Mesothelial cell of epicardium (in vitro differentiated cells): ENCODE measurements at regions not wholly inside any gene's neighbourhood (a gene's known extent, or its start where the extent isn't known, plus 50 kb on each side); places are given as distances from the start of the nearest gene placed in this dataset.

ENCODE experiments used
- DNase-seq, 2 experiments: peaks; one replicate each; pipeline ENCODE4 v3.0.0; 2021; ENCODE audit warnings: low spot score in 2 of 2; ENCODE audit not compliant: unreplicated experiment in 2 of 2
- H3K27ac Mint-ChIP-seq: 2 replicates; pipeline ENCODE4 v1.8.0; 2021; ENCODE audit warnings: mixed read lengths
- H3K27me3 Mint-ChIP-seq: 2 replicates; pipeline ENCODE4 v1.8.0; 2021; ENCODE audit warnings: low read depth, mixed read lengths
- H3K36me3 Mint-ChIP-seq: 2 replicates; pipeline ENCODE4 v1.8.0; 2021; ENCODE audit warnings: mixed read lengths
- H3K4me1 Mint-ChIP-seq: 2 replicates; pipeline ENCODE4 v1.8.0; 2021; ENCODE audit warnings: mixed read lengths
- H3K4me3 Mint-ChIP-seq: 2 replicates; pipeline ENCODE4 v1.8.0; 2021; ENCODE audit warnings: mild to moderate bottlenecking, moderate library complexity, mixed read lengths
- H3K9me3 Mint-ChIP-seq: 2 replicates; pipeline ENCODE4 v1.8.0; 2021; ENCODE audit warnings: mixed read lengths
- CTCF ChIP-seq: fragments of 200-600 bp; sonication (generic); IDR thresholded peaks from one replicate; pipeline ENCODE4 v1.5.0; 2021; ENCODE audit warnings: antibody characterized with exemption; ENCODE audit not compliant: unreplicated experiment

DNA sequence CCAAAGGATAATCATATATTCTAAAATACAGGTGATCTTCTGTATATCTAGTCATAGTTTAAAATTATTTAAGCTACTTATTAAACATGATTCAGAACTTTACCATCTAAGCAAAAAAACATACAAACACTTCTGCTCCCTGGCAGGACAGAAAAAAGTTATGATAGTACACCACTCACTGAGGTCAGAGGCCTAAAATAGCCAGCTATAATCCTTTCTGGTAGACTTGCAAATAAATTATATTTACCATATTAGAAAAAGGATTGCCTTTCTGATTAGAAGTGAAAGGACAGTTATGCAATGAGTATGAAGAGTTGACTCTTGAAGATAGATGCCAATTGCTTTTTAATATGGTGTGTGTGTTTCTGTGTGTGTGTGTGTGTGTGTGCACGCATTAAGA is 207.4 kb downstream of the BMP2 start:
- Mint-ChIP-seq H3K9me3 (peaks cover 13% of the 10 kb centered on the region), H3K36me3 (no peaks in the 10 kb centered on the region), H3K27ac (no peak overlapping the region), H3K27me3 (no peaks in the 10 kb centered on the region), H3K4me1 (no peaks in the 10 kb centered on the region), H3K4me3 (no peak overlapping the region)
- TF ChIP-seq CTCF = no peak
- DNase-seq = no peak

- Mint-ChIP-seq H3K9me3 (peaks cover 13% of the 10 kb centered on the region), H3K4me3 (no peak overlapping the region), H3K4me1 (no peaks in the 10 kb centered on the region), H3K27ac (no peak overlapping the region), H3K27me3 (no peaks in the 10 kb centered on the region), H3K36me3 (no peaks in the 10 kb centered on the region)
- DNase-seq = no peak
- TF ChIP-seq CTCF = no peak
Observed at GRCh38 chr20:6975311-6975710, 207.8 kb downstream of the BMP2 start.

- H3K9me3 Mint-ChIP-seq = peaks cover 13% of the 10 kb centered on the region
- no peak for TF ChIP-seq CTCF
- H3K27me3 Mint-ChIP-seq = no peaks in the 10 kb centered on the region
- DNase-seq = no peak
- no peaks in the 10 kb centered on the region for H3K4me1 Mint-ChIP-seq
- H3K27ac Mint-ChIP-seq = no peak overlapping the region
- H3K4me3 Mint-ChIP-seq = no peak overlapping the region
- no peaks in the 10 kb centered on the region for H3K36me3 Mint-ChIP-seq
Observed at GRCh38 chr20:6976106-6976900, 208.8 kb downstream of the BMP2 start.

DNA sequence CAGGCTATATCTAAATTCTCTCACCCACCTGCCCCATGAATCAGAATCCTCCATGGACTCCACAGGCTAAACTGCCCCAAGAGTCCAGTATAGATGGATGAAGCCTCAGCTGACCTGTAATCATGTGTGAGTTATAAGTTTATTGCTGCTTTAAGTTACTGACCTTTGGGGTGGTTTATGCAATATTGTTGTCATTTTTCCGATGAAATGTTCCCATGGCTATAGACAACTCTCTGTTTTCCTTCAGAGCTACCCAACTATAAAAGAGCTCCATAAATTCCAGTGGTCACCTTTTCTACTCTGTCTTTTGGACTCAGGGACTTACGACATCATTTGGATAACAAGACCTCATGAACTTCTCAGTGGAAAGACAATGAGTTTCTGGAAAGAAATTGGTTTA is 212.1 kb downstream of the BMP2 start:
- peaks cover 23% of the 10 kb centered on the region for H3K9me3 Mint-ChIP-seq
- TF ChIP-seq CTCF = no peak

DNA sequence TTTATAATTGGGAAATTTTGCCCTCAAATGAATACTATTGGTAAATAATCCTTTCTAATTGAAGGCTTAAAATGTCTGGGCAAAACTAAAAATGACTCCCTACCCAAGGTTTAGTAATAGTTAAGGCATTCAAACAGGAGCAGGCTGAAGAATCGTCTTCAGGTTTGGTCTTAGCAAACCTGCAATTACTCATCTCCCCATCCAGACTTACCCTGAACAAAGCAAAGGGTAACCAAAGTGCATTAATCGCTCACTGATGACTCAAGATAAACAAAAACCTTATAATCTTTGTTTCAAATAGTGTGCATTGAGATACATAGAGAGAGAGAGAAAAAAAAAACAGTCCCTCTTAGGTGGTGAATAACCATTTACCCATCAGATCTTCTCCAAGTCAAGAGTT is 225.5 kb downstream of the BMP2 start:
- no peak for TF ChIP-seq CTCF
- Mint-ChIP-seq H3K4me1 (peaks cover 35% of the 10 kb centered on the region), H3K27me3 (no peaks in the 10 kb centered on the region), H3K4me3 (no peak overlapping the region), H3K9me3 (peaks cover 12% of the 10 kb centered on the region), H3K27ac (no peak overlapping the region), H3K36me3 (no peaks in the 10 kb centered on the region)
- no peak for DNase-seq

More for the DNA sequence above, 212.1 kb downstream of the BMP2 start:
- no peak for DNase-seq
- Mint-ChIP-seq H3K27ac (no peak overlapping the region), H3K27me3 (no peaks in the 10 kb centered on the region), H3K36me3 (no peaks in the 10 kb centered on the region), H3K4me3 (no peak overlapping the region), H3K4me1 (no peaks in the 10 kb centered on the region)

DNA sequence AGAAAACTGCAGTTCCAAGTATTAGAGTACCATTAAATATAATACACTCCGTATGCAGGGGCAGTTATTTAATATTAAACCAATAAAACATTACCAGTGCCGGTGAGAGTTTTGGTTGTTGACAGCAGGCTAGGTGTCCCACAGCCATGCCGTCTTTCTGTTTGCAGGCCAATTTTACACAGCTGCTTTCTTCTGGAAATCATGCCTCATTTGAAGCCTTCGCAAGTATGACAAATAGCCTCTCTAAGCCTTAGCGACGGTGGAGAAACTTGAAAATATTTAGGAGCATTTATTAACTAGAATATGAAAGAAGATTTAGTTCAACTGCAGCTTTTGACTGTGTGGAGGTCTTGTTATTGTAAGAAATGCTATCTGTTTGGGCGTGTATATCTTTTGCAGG is 226.0 kb downstream of the BMP2 start:
- Mint-ChIP-seq H3K27me3 (no peaks in the 10 kb centered on the region), H3K9me3 (peaks cover 12% of the 10 kb centered on the region), H3K36me3 (no peaks in the 10 kb centered on the region), H3K4me3 (no peak overlapping the region), H3K27ac (no peak overlapping the region), H3K4me1 (peaks cover 35% of the 10 kb centered on the region)
- no peak for TF ChIP-seq CTCF
- DNase-seq = no peak
